NOMO-1 (cell line): ENCODE measurements at regions not wholly inside any gene's neighbourhood (a gene's known extent, or its start where the extent isn't known, plus 50 kb on each side); places are given as distances from the start of the nearest gene placed in this dataset.
"Not testable (repeated sequence)": the region's sequence is repeated elsewhere in the genome, so short reads cannot be mapped to it uniquely, and the experiment has no call there.

Source experiments
- DNase-seq, 2 experiments: peaks; one replicate each; lab custom pipeline; 2025; ENCODE audit not compliant: unreplicated experiment in 2 of 2; lab: John Stamatoyannopoulos, UW

GRCh38 chr7:68401313-68401712 is 1197.0 kb upstream of the AUTS2 start:
- no peak for DNase-seq

GRCh38 chr7:68406480-68406879 is 1191.8 kb upstream of the AUTS2 start:
- no peak for DNase-seq

GRCh38 chr7:68407460-68407859 is 1190.8 kb upstream of the AUTS2 start:
- no peak for DNase-seq

DNA sequence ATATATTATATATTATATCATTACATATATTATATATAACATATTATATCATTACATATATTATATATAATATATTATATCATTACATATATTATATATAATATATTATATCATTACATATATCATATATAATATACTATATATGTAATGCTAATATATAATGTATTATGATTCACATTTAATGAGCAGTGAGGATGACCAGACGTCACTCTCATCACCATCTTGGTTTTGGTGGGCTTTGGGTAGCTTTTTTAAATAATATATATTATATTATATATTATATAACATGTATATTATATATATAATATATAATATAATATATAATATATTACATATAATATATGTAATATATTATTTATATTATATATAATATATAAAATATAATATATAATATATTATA is 1189.4 kb upstream of the AUTS2 start:
- DNase-seq, result no peak

DNA sequence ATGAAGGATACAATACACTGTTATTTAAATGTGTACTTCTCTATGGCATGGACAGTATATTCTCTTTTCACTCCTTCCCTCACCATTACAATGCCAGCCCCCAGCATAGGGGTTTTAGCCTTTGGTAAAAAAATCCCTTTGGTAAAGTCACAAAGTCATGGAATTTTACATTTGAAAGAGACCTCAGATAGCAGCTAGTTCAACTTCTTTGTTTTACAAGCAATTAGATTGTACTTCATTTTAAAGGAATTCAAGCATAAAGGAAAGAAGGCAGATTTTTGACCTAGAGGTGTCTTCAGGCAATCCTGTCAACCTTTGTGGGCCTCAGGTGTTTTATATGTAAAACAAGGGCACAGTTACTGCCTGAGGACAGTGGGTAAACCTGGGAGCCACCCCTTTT is 1188.4 kb upstream of the AUTS2 start:
- DNase-seq, result no peak

GRCh38 chr7:68410693-68411092 is 1187.6 kb upstream of the AUTS2 start:
- DNase-seq, result not testable (repeated sequence)

DNA sequence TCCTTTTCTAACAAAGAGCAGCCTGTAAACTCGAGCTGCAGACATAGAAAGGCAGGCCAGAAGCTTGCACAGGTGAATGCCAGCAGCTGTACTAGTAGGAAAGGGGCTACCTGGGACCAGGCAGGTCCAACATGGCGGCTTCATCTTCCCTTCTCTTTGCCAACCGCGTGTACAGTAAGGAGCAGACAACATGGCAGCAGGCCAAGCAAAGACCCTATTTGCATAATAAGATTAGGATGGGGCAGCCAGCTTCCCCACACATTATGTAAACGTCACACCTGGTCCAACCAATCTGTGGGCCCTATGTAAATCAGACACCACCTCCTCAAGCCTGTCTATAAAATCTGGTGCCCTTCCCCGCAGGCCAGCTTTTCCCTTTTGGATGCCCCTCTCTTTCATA is 1186.5 kb upstream of the AUTS2 start:
- no peak for DNase-seq

- DNase-seq, result no peak
These were observed 1183.4 kb upstream of the AUTS2 start for GRCh38 chr7:68414631-68415425.

DNA sequence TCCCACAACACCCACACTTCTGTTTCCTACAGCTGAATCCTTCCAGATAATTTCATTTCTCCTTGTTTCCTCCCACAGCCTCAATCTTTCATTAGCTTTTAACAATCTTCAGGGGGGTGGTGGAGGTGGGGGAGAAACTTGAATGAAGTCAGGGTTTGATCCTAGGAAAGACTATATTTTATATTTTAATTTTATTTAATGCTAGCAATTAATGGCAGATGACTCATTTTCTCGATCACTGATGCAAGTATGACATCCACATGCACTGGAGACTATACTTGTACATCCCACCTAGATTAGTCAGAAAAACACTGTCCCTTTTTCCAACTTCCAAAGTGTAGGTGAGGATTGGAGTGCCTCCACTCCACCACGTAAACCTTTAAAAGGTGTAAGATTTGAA is 1181.3 kb upstream of the AUTS2 start:
- no peak for DNase-seq

GRCh38 chr7:68417659-68418058 is 1180.6 kb upstream of the AUTS2 start:
- DNase-seq, result no peak

DNA sequence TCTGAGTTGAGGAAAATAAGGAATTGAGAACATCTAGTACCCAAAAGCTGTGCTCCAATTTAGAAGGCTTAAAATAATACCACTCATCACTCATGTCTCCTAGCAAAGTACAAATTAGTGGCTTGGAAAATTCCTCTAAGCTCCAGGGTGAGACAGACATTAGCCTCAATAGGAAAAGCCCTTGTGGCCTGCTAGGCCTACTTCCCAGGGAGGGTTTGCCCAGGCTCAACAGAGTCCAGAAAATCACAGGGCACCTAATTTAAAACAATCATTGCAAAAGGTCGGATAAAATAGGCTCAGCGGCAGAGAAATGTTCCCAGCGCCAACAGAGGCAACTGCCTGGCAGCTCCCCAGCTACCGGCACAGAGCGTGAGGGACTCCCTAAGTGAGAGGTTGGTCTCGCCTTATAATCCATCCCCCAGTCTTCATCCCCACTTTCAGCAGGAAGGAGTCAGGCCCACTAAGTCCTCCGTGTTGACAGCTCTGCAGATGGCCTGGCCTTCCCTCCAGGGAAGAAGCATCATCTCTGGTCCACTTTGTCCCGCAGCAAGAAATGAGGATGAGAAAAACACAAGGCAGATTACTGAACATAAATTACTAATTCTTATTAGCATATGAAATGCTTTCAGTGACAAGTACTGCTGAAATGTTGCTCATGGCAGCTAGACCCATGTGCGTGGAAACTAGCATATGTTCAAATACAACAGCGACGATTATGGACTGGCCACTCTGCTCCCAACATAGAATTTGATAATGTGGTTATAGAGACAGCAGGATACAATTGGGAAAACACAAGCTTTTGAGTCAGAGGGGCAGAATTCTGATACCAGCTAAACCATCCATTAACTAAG is 1177.7 kb upstream of the AUTS2 start:
- no peak for DNase-seq

DNA sequence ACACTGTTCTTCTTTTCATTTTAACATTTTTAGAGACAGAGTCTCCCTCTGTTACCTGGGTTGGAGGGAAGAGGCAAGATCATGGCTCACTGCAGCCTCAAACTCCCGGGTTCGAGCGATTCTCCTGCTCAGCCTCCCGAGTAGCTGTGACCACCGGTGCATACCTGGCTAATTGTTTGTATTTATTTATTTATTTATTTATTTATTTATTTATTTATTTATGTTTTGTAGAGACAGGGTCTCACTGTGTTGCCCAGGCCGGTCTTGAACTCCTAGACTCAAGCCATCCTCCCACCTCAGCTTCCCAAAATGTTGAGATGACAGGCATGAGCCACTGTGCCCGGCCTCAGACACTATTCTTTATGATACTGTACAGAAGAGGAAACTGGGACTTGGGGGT is 1176.6 kb upstream of the AUTS2 start:
- DNase-seq, result no peak

DNA sequence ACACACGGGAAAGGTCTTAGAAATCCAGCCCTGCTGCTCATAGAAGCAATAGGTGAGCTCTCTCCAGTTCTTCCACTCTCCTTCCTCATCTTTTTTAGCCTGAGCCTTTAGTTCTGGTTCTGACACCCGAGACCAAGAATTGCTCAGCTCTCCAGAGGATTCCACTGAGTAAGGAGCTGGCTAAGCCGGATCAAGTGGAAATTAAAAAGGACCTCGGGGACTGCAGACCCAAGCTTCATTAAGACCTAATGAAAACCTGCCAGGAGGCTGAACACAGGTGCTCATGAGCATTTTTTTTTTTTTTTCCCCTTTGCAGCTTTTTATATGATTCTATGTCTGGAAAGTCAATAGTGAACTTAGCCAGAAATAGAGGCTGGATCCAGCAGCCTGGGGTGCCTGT is 1176.0 kb upstream of the AUTS2 start:
- DNase-seq, result no peak

DNA sequence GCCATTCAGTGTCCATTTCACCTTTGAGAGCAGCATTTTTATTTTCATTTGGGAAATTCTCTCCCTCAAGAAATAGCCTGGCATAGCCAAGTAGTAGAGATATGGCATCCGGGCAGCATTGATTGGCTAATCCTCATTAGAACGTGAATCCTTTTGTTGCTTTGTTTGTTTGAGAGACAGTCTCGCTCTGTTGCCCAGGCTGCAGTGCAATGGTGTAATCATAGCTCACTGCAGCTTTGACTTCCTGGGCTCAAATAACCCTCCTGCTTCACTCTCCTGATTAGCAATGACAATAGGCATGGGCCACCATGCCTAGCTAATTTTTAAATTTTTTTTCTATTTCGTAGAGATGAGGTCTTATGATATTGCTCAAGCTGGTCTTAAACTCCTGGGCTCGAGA is 1174.9 kb upstream of the AUTS2 start:
- DNase-seq, result no peak

DNA sequence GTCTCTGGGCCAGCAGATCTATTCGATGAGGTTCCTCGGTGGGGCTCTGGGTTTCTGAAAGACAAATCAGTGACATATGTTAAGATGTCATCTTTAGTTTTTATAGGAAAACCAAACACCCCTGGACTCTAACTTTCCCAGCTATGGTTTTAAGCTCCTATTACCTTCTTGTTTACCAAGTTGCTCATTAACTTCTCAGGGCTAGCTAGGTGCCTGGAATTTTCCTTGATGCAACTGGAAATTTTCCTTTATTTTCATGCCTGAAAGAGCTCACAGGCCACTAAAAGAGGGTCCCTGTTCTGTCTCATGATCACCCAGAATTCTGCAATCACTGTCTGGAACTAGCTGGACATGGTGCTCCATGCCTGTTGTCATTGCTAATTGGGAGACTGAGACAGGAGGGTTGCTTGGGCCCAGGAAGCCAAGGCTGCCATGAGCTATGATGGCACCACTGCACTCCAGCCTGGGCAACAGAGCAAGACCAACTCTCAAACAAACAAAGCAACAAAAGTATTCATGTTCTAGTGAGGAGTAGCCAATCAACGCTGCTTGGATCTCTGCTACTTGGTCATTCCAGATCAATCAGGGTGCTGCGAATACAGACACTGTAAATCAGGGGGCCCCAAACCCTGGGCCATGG is 1173.5 kb upstream of the AUTS2 start:
- no peak for DNase-seq

- DNase-seq, result no peak
These were observed 1172.9 kb upstream of the AUTS2 start for GRCh38 chr7:68425377-68425776.

GRCh38 chr7:68429411-68430117 is 1168.7 kb upstream of the AUTS2 start:
- DNase-seq, result no peak

DNA sequence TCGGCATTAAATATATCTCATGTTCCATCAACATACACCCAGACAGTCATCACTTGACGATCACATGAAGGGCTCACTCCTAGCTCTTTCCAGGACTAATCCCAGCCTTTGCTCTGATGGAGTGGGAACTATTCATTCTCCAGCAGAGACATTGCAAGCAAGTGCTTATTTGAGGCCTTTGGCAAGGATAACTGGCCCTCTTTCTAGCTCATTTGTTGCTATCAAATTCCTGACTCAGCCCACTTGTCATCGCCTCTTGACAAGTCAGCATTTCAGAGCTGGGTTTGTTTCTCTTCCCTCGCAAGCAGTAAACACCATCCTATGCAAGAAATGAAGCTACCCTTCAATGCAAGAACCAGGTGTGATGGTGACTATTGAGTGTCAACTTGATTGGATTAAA is 1165.7 kb upstream of the AUTS2 start:
- DNase-seq, result no peak

- DNase-seq, result no peak
These were observed 1164.7 kb upstream of the AUTS2 start for GRCh38 chr7:68433462-68434070.

DNA sequence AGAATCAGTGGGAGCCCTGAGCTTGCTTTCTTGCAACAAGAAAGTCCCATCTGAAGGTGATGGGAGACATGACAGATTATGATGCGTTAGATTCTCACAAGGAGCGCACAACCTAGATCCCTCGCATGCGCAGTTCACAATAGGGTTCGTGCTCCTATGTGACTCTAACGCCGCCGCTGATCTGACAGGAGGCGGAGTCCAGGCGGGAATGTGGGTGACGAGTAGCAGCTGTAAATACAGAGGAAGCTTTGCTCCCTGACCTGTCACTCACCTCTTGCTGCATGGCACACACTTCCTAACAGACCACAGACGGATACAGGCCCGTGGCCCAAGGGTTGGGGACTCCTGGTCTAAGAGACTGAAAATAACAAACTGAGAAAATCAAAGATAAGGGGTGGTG is 1163.4 kb upstream of the AUTS2 start:
- DNase-seq, result no peak

- DNase-seq, result no peak
These were observed 1160.3 kb upstream of the AUTS2 start for GRCh38 chr7:68438016-68438415.
